ENCODE measurements at regions not wholly inside any gene's neighbourhood (a gene's known extent, or its start where the extent isn't known, plus 50 kb on each side); places are given as distances from the start of the nearest gene placed in this dataset.
"Not testable (repeated sequence)": the region's sequence is repeated elsewhere in the genome, so short reads cannot be mapped to it uniquely, and the experiment has no call there.

DNA sequence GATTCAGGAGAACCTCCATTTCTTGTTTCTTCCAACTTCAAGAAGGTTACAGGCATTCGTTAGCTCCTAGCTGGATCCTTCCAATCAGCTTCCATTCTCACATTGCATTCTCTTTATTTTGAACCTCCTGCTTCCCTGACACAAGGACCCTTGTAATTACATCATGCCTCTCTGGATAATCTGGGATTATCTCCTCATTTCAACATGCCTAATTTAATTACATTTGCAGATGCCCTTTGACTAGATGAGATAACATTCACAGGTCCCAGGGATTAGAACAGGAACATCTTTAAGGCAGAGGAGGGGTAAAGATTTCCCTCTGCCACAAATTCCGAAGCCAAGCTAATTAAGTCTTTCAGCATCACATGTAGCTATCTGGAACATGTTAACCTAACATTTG, 753.8 kb upstream of the PCDH7 start:
- no peak for DNase-seq

DNA sequence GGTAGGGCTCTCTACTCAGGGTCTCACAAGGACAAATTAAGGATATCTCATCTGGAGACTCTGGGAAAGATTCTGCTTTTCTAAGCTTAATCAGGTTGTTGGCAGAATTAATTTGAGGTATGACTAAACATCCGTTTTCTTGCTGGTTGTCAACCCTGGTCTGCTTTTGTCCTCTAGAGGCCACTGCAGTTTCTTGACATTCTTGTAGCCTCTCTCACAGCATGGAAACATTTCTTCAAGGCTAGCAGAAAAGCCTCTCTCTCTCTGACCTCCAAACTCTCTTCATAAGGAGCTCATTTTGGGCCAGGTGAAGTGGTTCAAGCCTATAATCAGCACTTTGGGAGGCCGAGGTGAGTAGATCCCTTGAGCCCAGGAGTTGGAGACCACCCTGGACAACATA, 749.5 kb upstream of the PCDH7 start:
- no peak for DNase-seq

DNA sequence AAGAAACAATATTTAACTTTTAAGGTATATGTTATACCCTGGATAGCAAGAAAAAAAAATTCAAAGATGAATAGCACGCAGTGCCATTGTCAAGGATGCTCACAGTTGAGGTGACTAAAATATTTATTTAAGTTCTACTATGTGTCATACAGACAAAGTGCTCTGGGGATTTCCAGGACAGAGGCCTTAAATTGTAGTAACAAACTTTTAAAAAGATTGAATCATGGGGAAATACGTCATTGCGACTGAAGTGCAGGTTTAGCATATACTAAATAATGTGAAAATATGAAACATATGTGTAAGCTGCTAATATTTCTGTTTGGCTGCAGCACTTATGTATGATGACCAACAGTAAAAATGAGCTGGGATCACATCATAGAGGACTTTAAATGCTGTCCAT, 748.0 kb upstream of the PCDH7 start:
- DNase-seq: no peak

DNA sequence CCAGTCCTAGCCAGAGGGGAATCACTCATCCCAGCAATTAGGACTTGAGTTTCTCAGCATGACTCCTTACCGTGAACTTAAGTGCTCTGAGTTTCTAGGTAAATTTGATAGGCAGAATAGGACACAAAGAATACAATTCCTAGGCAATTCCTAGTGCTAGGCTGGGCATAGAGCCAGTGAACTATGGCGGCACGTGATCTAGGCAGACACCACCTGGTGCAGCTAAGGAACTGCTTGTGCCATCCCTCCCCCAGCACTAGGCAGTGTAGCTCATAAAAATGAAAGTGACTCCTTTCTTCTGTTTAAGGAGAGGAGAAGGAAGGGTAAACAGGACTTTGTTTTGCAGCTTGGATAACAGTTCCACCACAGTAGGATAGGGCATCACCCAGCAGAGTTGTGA, 736.3 kb upstream of the PCDH7 start:
- DNase-seq: no peak

DNA sequence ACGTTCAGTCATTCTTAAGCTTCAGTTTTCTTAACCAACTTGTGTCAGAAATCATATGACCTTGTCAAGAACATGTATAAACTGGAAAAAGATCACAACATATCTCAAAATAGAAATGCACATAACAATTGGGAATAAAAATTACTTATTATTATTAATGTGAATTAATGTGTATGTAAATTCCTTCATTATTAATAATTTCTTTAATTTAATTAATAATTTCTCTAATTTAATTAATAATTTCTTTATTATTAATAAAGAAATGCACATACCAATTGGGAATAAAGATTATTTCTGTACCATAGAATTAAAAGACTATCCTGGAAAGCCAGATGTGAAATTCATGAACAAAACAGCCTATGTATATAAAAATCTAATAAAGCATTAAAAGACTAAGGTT, 718.5 kb upstream of the PCDH7 start:
- DNase-seq: no peak

DNA sequence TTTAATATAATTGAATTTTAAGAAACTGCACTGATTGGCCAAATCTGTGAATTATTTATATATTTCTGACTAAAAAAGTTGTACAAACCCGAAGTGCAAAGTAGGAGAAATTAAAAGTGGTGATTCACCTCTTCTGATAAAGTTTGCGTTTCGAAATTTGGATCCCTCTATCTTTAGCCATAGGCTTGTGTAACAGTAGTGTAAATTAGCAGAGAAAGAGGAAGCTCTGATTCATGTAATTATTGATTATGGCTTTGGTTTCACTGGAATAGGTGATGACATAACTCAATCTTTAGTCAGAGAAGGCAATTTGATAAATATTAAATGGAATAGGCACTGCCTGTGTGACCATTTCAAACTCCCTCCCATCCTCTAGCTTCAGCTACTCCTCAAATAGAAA, 717.8 kb upstream of the PCDH7 start:
- DNase-seq: no peak

DNA sequence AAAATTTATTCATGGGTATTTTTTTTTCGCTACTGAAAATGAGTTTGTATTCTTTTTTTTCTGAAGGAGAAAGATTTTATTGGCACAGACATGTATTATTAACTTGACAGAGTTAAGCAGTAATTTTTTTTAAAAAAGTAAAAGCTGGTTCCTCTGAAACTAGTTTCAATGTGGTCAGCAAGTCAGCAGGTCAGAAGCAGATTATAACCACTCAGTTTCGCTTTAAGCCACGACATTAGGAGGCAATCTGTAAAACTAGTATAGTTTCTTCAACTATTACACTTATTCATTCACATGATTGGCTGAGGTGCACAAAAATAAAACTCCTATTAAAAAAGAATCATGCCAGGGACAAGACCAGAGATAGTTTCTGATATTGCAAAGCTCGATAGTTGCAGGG, 714.2 kb upstream of the PCDH7 start:
- DNase-seq: no peak

DNA sequence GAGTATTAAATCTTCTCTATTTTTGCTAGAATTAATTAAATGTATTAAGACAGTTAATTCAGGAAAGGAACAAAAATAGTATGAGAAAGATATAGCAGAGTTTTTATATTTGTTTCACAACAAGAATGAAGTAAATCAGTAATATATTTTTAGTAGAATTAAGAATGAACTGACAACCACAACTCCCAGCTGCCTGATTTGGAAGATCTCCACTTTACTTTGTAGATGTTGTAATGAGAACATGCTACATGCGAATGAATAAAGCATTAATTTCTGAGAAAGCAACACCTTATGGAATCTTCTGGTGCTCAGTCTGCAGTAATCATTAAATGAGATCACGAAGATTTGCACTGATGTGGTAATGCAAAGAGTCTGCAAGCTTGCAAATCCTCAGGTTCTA, 695.6 kb upstream of the PCDH7 start:
- no peak for DNase-seq

DNA sequence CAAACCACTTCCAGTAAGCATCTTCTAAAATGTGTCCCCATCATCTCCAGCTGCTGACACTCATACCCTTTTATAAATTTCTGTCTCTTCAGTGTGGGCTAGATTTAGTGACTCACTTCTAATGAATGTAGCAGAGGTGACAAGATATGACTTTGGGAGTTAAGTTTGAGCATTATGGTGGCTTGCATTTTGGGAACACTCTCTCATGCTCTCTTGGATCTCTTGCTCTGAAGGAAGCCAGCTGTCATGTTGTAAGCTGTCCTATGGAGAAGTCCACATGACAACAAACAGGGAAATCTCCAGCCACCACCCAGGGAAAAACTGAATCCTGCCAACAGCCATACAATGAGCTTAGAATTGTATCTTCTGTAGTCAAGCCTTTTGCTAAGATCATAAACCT, 691.3 kb upstream of the PCDH7 start:
- no peak for DNase-seq

DNA sequence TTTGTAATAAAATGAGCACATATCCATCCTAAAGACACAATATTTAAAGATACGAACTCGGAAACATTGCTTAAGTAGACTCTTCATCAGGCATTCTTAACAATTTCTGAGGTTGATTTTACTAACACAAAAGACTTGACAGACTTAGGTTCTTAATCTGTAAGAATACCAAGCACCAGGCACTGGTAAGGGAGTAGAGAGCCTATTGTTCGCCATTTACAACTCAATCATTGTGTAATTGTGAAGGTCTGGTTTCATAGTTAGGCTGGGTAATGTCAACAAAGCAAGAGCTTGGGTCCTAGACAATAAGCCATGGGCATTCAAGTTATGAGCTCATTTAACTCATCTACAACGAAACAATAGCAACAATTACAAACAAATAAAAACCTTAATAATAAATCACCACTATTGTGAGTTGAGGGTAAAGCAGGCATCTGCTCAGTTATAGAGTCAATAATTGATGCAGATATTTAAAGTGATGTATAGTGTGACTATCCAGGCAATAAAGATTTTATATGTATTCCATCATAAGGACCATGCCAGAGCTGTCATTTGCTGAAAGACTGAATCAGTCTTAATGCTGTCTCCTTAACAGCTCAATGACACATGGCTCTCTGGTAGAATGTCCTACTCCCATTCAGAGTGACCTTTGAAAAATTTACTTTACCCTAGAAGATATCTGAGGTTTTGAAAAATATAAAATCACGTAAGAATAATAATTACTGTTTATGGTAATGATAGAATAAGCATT, 664.0 kb upstream of the PCDH7 start:
- no peak for DNase-seq

DNA sequence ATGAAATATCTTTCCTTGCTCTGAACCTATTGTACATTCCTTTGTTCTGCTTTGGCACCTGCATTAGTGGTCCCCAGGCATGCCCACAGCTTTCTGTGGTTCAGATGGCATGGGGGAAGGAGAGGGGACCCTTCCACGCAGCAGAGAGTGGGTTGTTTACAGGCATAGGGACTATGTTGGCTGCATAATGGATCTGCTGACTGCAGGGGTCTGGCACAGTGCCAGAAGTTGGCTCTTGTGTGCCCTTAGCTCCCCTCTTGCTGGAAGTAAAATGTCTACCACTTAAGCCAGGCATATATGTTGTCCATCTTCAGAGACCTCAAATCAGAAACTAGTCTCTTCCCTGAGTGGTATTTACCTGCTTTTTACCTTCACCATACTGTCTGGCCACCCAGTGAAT, 651.9 kb upstream of the PCDH7 start:
- DNase-seq: no peak

DNA sequence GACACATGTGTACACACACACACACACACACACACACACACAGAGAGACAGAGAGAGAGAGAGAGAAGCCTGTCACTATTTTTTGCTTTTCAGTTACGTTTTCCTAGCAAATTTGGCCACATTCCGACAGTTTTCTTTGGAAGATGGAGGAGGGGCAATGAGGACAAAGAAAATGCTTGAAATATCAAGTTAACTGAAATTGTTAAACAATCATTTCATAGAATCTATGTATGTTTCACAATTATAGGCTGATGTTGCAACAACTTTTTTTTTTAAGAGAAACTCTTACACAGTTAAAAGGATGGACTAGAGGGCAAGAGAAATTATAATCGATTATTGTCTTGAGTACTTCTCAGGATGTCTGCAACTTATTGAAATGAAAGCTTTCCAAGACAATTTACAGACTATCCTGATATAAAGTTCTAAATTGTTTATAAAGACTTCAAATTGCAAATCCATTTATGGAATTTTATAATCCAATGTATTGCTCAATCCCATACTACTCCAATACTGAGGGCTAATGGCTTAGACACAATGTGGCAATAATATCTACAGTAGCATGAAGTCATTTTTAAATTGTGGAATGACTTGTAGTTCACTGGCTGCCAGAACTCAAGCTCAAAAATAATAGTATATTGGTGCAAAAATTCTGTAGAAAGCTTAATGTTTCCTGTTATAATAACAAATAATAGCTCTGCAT, 647.0 kb upstream of the PCDH7 start:
- DNase-seq: no peak

DNA sequence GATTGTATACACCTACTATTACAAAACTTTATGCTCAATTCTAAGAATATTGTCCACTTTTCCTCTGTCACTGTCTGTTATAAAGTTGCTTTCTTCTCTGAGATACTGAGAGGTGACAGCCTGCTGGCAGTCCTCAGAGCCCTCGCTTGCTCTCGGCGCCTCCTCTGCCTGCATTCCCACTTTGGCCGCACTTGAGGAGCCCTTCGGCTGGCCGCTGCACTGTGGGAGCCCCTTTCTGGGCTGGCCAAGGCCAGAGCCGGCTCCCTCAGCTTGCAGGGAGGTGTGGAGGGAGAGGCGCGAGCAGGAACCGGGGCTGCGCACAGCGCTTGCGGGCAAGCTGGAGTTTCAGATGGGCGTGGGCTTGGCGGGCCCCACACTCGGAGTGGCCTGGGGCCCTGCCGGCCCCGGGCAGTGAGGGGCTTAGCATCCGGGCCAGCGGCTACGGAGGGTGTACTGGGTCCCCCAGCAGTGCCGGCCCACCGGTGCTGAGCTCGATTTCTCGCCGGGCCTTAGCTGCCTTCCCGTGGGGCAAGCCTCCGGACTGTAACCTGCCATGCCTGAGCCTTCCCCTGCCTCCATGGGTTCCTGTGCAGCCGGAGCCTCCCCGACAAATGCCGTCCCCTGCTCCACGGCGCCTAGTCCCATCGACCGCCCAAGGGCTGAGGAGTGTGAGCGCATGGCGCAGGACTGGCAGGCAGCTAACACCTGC, 627.6 kb upstream of the PCDH7 start:
- DNase-seq: not testable (repeated sequence)

DNA sequence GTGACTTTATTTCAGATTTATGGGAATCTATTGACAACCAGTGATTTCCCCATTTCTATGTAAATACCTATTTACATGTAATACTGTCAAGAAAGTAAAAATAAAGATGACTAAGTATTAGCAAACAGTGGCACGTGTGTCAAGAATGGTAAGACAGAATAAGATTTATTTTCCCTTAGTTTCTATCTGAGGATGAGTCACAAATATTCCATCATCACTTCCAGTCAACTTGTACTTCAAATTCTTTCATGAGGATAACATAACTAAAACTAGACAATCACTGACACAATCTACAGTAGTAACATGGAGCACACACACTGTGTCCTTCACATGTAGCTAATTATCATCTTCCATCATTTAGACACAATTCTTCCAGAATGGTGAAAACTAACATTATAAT, 625.3 kb upstream of the PCDH7 start:
- DNase-seq: no peak

DNA sequence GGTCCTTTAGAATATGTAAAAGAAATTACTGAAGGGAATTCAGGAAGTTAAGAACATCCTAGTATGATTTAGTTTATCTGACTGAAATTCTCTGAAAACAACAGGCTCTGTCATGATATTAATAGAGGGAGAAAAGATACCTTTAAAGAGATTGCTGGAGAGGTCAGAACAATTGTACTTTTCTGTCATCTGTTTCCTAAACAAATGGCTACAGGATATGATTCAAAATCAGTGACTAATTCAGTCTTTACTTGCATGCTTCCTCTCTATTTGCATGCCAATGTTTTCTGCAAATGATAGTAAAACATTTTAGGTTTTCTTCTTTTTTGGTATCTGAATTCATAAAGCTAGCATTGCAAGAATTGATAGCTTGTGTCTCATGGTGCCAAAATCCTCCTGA, 616.7 kb upstream of the PCDH7 start:
- no peak for DNase-seq

DNA sequence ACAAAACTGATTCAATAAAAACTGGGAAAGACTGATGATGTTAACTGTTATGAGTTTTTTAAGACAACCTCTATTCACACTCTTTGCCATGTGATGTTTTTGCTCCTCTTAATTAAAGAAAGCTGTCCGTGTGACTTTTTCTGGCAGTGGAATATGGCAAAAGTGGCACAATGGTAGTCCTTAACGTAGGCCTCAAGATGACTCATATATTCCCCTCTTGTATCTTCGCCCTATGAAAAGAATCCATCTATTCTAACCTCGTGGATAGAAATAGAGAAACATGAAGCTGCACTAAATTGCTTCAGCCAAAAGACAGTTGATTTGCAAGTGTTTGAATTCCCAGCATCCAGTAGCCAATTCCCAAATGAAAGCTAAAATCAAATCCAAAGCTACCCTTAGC, 603.8 kb upstream of the PCDH7 start:
- DNase-seq: no peak

DNA sequence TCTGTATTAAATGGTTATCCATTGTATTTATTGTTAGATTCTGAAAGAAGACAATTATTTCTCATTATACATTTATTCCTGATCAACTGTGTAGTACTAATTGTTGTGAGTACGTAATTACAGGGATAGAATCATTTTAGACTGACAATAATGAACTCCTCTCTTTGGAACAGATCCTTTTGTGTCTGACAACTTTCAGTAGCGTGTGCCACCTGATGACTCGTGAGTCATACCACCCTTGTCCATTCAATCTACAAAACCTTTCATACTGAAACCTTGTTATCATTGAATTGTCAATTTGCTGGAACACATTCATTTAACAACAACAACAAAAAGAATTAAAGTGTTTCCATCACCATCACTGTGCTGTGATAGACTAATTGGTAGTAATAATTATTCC, 602.7 kb upstream of the PCDH7 start:
- no peak for DNase-seq

DNA sequence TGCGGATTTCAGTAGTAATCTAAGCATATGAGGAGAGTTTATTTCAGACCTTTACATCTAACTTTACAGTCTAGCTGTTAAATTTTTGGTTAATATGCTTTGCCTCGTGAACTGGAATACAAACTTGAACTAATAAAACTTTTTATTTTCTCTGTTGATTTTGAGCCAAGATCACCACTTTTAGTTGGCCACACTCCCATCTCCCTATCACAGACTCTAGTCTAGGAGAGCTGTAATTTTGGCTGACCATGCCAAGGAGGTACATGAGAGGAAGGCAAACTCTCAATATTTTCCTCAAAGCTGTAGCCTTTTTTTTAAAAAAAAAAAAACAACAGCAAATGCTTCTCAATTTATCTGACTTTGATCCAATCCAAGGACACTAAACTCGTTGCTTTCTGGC, 597.5 kb upstream of the PCDH7 start:
- no peak for DNase-seq

DNA sequence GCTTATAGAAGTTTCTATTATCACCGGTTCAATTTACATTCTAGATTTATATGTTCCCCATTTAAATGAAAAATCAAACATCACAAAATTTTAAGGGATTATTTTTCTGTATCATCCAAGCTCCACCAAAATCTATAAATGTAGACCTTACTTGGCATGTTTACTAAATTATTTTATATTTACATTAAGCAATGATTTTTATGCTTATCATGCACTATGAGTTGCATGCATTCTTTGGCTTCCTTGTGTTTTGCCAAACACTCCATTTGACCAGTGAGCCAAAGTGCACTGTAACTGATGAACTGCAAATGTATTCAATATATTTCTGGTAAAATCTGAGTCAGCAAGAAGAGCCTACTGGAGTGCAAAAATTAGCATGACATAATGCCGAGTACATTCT, 595.5 kb upstream of the PCDH7 start:
- DNase-seq: not testable (repeated sequence)

DNA sequence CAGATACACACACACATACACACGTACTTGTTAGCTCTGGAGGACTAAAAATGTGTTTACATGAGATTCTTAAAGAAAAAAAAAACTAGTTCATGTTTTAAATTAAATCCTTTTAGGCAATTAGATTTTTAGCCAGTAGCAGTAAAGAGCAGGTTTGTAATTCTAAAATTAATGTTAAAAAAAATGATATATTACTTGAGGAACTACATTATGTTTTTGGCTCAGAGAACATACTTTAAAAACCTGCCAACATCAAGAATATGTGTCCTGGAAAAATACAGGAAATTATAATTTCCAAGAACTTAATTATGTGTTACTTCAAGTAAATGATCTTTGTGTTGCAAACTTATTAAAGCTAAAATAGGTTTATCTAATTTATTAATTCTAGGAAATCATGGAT, 594.3 kb upstream of the PCDH7 start:
- no peak for DNase-seq

DNA sequence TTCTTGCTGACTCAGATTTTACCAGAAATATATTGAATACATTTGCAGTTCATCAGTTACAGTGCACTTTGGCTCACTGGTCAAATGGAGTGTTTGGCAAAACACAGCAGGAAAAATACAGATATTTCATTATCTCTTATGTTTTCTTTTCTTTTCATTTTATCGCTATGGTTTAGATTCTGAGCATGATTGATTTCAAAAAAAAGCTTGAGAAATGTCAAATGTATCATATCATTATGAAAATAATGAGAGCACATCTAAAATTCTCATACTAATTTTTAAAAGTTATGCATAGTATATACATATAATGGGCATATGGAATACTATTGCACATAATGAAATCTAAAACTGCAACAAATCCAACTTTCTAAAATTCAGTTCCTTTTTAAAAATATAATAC, 593.8 kb upstream of the PCDH7 start:
- DNase-seq: no peak

DNA sequence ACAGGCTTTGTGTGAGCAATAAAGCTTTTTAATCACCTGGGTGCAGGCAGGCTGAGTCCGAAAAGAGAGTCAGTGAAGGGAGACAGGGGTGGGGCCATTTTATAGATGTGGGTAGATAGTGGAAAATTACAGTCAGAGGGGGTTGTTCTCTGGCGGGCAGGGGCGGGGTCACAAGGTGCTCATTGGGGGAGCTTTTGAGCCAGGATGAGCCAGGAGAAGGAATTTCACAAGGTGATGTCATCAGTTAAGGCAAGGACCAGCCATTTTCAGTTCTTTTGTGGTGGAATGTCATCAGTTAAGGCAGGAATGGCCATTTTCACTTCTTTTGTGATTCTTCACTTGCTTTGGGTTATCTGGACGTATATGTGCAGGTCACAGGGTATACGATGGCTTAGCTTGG, 571.3 kb upstream of the PCDH7 start:
- DNase-seq: not testable (repeated sequence)

DNA sequence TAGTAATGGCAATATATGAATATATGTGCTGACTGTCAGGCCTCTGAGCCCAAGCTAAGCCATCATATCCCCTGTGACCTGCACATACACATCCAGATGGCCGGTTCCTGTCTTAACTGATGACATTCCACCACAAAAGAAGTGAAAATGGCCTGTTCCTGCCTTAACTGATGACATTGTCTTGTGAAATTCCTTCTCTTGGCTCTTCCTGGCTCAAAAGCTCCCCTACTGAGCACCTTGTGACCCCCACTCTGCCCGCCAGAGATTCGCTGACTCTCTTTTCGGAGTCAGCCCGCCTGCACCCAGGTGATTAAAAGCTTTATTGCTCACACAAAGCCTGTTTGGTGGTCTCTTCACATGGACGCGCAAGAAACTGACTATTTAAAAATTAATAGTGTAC, 570.6 kb upstream of the PCDH7 start:
- not testable (repeated sequence) for DNase-seq

DNA sequence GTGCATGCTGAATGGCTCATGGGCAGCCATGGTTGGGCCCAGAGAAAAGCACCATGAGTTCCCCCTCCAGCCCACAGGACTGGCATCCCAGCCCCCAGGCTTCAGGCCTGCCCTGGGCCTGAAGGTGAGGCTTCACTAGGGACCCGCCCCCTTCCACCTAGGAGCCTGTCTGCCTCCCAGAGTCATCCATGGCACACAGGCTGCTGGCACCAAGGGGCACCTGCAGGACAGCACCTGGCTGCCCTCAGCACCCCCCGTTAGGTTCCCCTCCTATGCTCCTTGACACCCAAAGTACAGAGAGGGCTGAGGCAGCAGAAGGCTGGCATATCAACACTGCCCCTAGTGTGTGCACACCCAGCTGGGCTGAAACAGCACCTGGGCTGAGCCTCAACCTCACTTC, 566.7 kb upstream of the PCDH7 start:
- DNase-seq: no peak
